ENCODE measurements at regions not wholly inside any gene's neighbourhood (a gene's known extent, or its start where the extent isn't known, plus 50 kb on each side); places are given as distances from the start of the nearest gene placed in this dataset.
A peak's percentile ranks its signal among the peaks of the same experiment; 100 is the strongest.
"Not testable (repeated sequence)": the region's sequence is repeated elsewhere in the genome, so short reads cannot be mapped to it uniquely, and the experiment has no call there.

GRCh38 chr10:3958472-3958996 lies 173.5 kb upstream of the KLF6 start:
- DNase-seq (ENCODE audit: low read depth), result no peak
- no peak for TF ChIP-seq CTCF (IDR thresholded peaks at IDR 0.05; ENCODE audit: insufficient read depth, low read length)
- H3K4me3 ChIP-seq (ENCODE audit: low read depth, low read length), result no peak overlapping the region

GRCh38 chr10:3955955-3956617 lies 171.1 kb upstream of the KLF6 start:
- H3K4me3 ChIP-seq (ENCODE audit: low read depth, low read length), result no peak overlapping the region
- DNase-seq (ENCODE audit: low read depth), result no peak
- no peak for TF ChIP-seq CTCF (IDR thresholded peaks at IDR 0.05; ENCODE audit: insufficient read depth, low read length)

GRCh38 chr10:3955493-3955892 lies 170.5 kb upstream of the KLF6 start:
- no peak for TF ChIP-seq CTCF (IDR thresholded peaks at IDR 0.05; ENCODE audit: insufficient read depth, low read length)
- H3K4me3 ChIP-seq (ENCODE audit: low read depth, low read length), result no peak overlapping the region
- no peak for DNase-seq (ENCODE audit: low read depth)

- no peak for DNase-seq (ENCODE audit: low read depth)
- no peak for TF ChIP-seq CTCF (IDR thresholded peaks at IDR 0.05; ENCODE audit: insufficient read depth, low read length)
- H3K4me3 ChIP-seq (ENCODE audit: low read depth, low read length), result no peak overlapping the region
Observed at GRCh38 chr10:3954615-3955014, 169.6 kb upstream of the KLF6 start.

- not testable (repeated sequence) for DNase-seq (ENCODE audit: low read depth)
Observed at GRCh38 chr10:3954007-3954406, 169.0 kb upstream of the KLF6 start.

GRCh38 chr10:3951993-3952392 lies 167.0 kb upstream of the KLF6 start:
- no peak overlapping the region for H3K4me3 ChIP-seq (ENCODE audit: low read depth, low read length)

More at GRCh38 chr10:3954007-3954406, 169.0 kb upstream of the KLF6 start:
- not testable (repeated sequence) for H3K4me3 ChIP-seq (ENCODE audit: low read depth, low read length)

More at GRCh38 chr10:3951993-3952392, 167.0 kb upstream of the KLF6 start:
- TF ChIP-seq CTCF (IDR thresholded peaks at IDR 0.05; ENCODE audit: insufficient read depth, low read length), result no peak
- peak; percentile 28 for DNase-seq (ENCODE audit: low read depth)

Measured in fibroblast of the aortic adventitia (primary cell).